Lower leg skin (tissue), 3 donors: ENCODE measurements at regions not wholly inside any gene's neighbourhood (a gene's known extent, or its start where the extent isn't known, plus 50 kb on each side); places are given as distances from the start of the nearest gene placed in this dataset.

Source experiments
- POLR2A ChIP-seq, 2 donors: fragments of 450-650 bp; IDR thresholded peaks; one replicate each; pipeline ENCODE4 v1.6.1; 2016 to 2017; ENCODE audit warnings: antibody characterized with exemption in 2 of 2, mild to moderate bottlenecking in 1 of 2, moderate library complexity in 1 of 2
- TF ChIP-seq, protein P1 (sequence below), 3 donors: fragments of 450-650 bp; IDR thresholded peaks; one replicate each; pipeline ENCODE4 v1.5.1; 2016; ENCODE audit warnings: antibody characterized with exemption in 3 of 3, mild to moderate bottlenecking in 3 of 3, moderate library complexity in 2 of 3

DNA sequence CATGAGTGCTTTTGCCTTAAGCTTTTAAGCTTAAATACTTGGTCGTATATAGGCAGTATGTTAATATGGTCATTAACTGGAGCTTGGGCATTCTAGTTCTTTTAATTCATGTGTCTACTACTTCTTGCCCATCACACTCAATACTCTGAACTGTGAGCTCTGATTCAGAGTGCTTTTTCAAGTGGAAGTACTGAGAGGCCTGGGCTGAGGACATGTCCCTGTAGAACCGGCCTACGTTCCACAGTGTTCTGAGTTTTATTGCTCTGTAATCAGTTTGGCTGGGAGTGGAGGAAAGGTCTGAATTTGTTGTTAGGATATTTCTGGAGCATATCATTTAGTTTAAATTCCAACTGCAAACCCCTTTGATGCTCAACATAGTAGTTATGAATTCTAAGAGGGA, 1744.8 kb upstream of the MIR17HG start:
- TF ChIP-seq, protein P1, sequence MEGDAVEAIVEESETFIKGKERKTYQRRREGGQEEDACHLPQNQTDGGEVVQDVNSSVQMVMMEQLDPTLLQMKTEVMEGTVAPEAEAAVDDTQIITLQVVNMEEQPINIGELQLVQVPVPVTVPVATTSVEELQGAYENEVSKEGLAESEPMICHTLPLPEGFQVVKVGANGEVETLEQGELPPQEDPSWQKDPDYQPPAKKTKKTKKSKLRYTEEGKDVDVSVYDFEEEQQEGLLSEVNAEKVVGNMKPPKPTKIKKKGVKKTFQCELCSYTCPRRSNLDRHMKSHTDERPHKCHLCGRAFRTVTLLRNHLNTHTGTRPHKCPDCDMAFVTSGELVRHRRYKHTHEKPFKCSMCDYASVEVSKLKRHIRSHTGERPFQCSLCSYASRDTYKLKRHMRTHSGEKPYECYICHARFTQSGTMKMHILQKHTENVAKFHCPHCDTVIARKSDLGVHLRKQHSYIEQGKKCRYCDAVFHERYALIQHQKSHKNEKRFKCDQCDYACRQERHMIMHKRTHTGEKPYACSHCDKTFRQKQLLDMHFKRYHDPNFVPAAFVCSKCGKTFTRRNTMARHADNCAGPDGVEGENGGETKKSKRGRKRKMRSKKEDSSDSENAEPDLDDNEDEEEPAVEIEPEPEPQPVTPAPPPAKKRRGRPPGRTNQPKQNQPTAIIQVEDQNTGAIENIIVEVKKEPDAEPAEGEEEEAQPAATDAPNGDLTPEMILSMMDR (IDR thresholded peaks at IDR 0.05), result no peak
- TF ChIP-seq POLR2A (IDR thresholded peaks at IDR 0.05), result no peak
